NT2/D1 (cell line): ENCODE measurements at regions not wholly inside any gene's neighbourhood (a gene's known extent, or its start where the extent isn't known, plus 50 kb on each side); places are given as distances from the start of the nearest gene placed in this dataset.

ENCODE experiments used
- SUZ12 ChIP-seq: IDR thresholded peaks from 2 replicates; pipeline ENCODE4 v1.6.1; 2011; ENCODE audit not compliant: insufficient read length, insufficient read depth; ENCODE audit errors: extremely low read depth
- YY1 ChIP-seq: IDR thresholded peaks from 2 replicates; pipeline ENCODE4 v1.6.1; 2011; ENCODE audit not compliant: insufficient read length, insufficient read depth
- ZNF274 ChIP-seq: IDR thresholded peaks from 2 replicates; pipeline ENCODE4 v1.6.1; 2011; ENCODE audit warnings: mild to moderate bottlenecking, low read depth, low read length

DNA sequence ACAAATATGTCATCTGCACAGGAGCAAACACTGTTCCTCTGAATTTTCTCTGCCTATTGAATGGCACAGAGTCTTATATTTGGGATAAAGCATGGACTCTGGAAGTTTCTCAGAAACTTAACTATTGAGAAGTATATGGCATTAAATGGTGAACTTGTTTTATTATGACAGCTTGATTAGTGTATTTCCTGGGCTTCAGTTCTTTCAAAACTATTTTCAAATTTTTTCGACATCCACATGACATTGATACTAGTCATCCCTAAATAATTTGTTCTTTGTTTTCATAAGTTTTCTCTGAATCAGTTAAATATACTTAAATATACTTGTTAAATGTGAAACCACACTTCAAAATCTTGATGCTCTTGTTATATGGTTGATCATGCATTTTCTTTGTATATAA is 144.0 kb upstream of the TSHZ2 start:
- TF ChIP-seq ZNF274 (no peak), YY1 (no peak), SUZ12 (no peak)
